HUES64 (cell line): ENCODE measurements at regions not wholly inside any gene's neighbourhood (a gene's known extent, or its start where the extent isn't known, plus 50 kb on each side); places are given as distances from the start of the nearest gene placed in this dataset.
A peak's percentile ranks its signal among the peaks of the same experiment; 100 is the strongest.

ENCODE experiments used
- H3K27ac ChIP-seq: 2 replicates; pipeline ENCODE4 v1.7.0; 2013; ENCODE audit warnings: low read depth, low read length, inconsistent platforms
- H3K27me3 ChIP-seq: 2 replicates; pipeline ENCODE4 v1.6.1; 2013; ENCODE audit warnings: mild to moderate bottlenecking, low read length; ENCODE audit not compliant: insufficient read depth
- H3K36me3 ChIP-seq: 2 replicates; pipeline ENCODE4 v1.6.1; 2013; ENCODE audit warnings: mild to moderate bottlenecking, low read length; ENCODE audit not compliant: insufficient read depth
- H3K4me1 ChIP-seq: 2 replicates; pipeline ENCODE4 v1.6.1; 2013; ENCODE audit warnings: mild to moderate bottlenecking, low read length, moderate library complexity; ENCODE audit not compliant: insufficient read depth
- H3K4me3 ChIP-seq: 2 replicates; pipeline ENCODE4 v1.5.1; 2013; ENCODE audit warnings: mild to moderate bottlenecking, low read length, moderate library complexity
- H3K9ac ChIP-seq: 2 replicates; pipeline ENCODE4 v1.6.1; 2013; ENCODE audit warnings: mild to moderate bottlenecking, low read depth, low read length
- H3K9me3 ChIP-seq: 2 replicates; pipeline ENCODE4 v1.6.1; 2013; ENCODE audit warnings: low read depth, low read length; ENCODE audit not compliant: insufficient read depth
- WGBS: fragments of 150-250, 120-280 bp; methylation state at CpG from one replicate; pipeline ENCODE4 v1.1.7; 2013; ENCODE audit warnings: missing lambda C conversion rate; 5-methylcytosine and 5-hydroxymethylcytosine counted together

DNA sequence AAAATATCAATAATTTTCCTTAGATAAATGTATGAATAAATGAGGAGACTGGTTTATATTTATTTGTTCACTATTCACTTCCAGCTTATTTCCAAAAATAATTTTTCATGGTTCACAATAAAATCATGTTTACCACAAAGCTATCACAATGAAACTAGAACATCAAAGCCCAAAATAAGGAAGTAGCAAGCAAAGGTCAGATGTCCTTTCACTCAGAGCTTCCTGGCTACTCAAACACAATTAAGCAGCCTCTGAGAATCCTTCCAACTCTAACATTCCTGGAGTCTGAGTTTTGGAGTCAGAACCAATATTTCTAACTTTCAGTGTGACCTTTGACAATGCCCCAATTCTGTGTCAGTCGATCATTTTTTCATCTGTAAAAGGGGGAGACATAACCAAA is 527.0 kb downstream of the SOX6 start:
- Histone ChIP-seq H3K9ac (no peak overlapping the region), H3K27me3 (no peaks in the 10 kb centered on the region)
- WGBS = 95% methylated on average over 1 of the region's 1 CpG

DNA sequence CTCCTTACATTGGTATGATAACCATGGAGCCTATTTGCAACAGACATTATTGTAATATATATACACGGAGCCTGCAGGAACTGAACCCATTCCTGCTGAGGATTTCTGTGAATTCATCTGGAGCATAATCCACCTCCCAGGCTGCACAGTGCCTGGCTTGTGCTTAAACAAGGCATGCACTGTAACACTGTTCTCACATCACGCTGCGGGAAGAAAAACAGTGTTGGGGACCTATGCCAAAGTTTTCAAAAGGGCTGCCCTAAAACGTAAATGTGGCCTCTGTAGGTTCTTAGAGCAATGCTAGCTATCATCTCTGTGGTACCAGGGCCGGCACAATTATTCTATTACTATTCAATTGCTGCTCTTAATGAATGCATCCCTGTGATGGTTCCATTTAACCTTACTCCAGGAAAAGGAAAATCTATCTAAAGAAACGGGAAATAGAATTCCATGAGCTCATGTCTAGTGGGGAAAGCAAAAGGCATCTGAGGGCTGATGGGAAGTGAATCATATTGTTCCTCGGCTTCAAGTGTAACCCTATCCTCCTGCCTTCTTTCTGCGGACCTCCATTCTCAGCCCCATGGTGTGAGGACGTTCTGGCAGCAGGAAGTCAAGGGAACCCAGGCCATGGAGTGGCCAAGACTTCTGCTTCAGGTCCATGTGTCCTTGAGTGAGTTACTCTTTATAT is 525.5 kb downstream of the SOX6 start:
- Histone ChIP-seq H3K4me3 (no peak overlapping the region), H3K27me3 (no peaks in the 10 kb centered on the region), H3K27ac (no peak overlapping the region), H3K4me1 (peaks cover 4% of the 10 kb centered on the region; the same call in 1 of the 2 replicates), H3K9me3 (no peaks in the 10 kb centered on the region), H3K36me3 (no peaks in the 10 kb centered on the region), H3K9ac (no peak overlapping the region)
- 93% methylated on average over 9 of the region's 9 CpGs for WGBS

More for the DNA sequence above, 527.0 kb downstream of the SOX6 start:
- H3K4me1 ChIP-seq = peaks cover 4% of the 10 kb centered on the region; the same call in 1 of the 2 replicates
- no peaks in the 10 kb centered on the region for H3K9me3 ChIP-seq
- no peak overlapping the region for H3K27ac ChIP-seq
- no peak overlapping the region for H3K4me3 ChIP-seq
- H3K36me3 ChIP-seq = no peaks in the 10 kb centered on the region

DNA sequence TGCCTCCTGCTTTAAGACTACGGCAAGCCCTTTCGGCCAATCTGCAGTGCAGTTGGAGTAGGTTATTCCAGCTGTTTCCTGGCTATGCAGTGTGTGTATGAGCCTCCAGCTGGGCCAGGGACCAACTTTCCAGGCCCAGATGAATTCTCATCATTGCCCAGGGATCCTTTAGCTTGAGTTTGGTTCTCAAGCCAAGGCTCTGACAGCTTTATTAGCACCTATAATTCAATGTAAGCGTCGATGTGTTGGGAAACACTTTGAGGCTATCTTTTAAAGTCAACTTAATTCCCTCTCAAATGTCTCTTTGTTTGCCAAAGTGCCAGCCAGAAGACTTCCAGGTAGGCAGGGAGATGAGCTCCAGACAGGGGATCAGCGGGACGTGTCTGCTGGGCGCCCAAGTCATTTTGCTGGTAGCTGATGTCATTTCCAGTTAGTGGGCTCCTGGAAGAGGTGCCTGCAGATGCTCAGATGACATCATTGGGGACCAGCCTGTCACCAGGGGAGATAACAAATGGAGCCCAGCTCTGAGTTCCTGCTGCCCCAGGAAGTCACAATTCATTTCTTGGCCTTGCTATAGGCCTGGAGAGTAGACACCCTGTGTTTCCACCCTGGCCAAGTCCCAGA is 520.4 kb downstream of the SOX6 start:
- H3K9me3 ChIP-seq = no peaks in the 10 kb centered on the region
- no peak overlapping the region for H3K27ac ChIP-seq
- no peaks in the 10 kb centered on the region for H3K36me3 ChIP-seq
- no peaks in the 10 kb centered on the region for H3K27me3 ChIP-seq
- H3K4me1 ChIP-seq = no peaks in the 10 kb centered on the region
- 93% methylated on average over 7 of the region's 7 CpGs for WGBS
- no peak overlapping the region for H3K4me3 ChIP-seq
- H3K9ac ChIP-seq = no peak overlapping the region

DNA sequence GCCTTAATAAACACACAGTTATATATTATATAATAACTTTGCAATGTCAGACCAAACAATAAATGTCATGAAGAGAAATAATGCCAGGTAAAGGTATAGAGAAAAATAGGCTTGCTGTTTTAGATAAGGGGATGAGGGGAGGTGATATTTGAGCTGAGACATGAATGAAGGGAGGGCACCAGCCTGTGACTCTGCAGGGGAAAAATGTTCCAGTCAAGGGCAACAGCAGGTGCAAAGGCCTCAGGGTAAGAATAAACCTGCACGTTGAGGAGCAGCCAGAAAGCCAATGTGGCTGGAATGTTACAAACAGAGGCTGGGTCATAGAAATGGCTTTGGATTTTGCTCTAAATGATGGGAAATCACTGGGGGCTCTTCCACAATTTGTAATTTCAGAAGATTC is 519.6 kb downstream of the SOX6 start:
- Histone ChIP-seq H3K4me1 (no peaks in the 10 kb centered on the region), H3K9ac (no peak overlapping the region), H3K27ac (no peak overlapping the region), H3K9me3 (no peaks in the 10 kb centered on the region), H3K27me3 (no peaks in the 10 kb centered on the region), H3K4me3 (no peak overlapping the region), H3K36me3 (no peaks in the 10 kb centered on the region)
- 85% methylated on average over 1 of the region's 1 CpG for WGBS

DNA sequence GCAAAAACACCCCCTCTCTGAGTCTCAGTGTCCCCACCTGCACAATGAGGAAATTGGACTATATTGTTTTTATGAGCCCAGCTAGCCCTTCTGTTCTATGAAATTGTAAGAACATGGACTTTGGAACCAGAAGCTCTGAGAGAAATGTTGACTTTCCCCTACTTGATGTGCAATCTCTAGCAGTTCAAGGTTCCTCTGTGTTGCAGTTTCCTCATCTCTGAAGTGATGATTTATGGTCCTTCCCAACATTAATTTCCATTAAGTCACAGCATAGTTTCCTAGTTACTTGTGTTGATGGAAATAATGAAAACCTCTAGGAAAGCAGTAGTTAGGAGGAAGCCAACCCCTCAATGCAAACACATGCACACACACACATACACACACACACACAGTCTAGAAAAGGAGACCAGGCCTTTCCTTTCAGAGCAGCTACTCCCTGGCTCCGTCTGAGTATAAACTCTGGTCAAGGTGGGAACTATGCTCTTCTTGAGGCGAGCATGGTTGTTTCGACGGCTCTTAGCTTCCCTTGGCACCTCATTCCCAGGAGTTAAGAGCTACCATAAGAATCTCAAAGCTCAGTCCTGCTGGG is 518.4 kb downstream of the SOX6 start:
- H3K27ac ChIP-seq = no peak overlapping the region
- no peak overlapping the region for H3K9ac ChIP-seq
- no peaks in the 10 kb centered on the region for H3K27me3 ChIP-seq
- 94% methylated on average over 4 of the region's 4 CpGs for WGBS
- no peaks in the 10 kb centered on the region for H3K9me3 ChIP-seq
- peaks cover 5% of the 10 kb centered on the region for H3K4me1 ChIP-seq
- H3K36me3 ChIP-seq = no peaks in the 10 kb centered on the region
- no peak overlapping the region for H3K4me3 ChIP-seq

DNA sequence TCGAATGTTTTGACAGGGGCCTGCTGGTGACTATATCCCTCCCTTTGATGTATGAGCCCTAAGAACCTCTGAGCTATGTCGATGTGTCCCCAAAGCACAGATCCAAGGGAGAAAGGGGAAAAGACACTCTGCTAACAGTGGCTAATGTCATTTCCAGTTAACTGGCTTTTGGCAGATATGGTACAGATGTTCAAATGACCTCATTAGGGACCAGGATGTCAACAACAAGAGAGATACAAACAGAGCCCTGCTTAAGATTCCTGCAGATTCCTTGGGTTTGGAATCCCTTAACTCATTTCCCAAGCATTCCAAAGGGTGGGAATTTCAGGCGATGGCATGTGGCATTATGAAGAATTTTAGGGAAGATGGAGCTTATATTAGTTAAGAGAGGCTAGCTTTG is 517.3 kb downstream of the SOX6 start:
- Histone ChIP-seq H3K4me1 (peaks cover 13% of the 10 kb centered on the region), H3K36me3 (no peaks in the 10 kb centered on the region), H3K27ac (no peak overlapping the region), H3K9ac (no peak overlapping the region), H3K4me3 (no peak overlapping the region), H3K9me3 (no peaks in the 10 kb centered on the region), H3K27me3 (no peaks in the 10 kb centered on the region)
- WGBS = 95% methylated on average over 3 of the region's 3 CpGs

DNA sequence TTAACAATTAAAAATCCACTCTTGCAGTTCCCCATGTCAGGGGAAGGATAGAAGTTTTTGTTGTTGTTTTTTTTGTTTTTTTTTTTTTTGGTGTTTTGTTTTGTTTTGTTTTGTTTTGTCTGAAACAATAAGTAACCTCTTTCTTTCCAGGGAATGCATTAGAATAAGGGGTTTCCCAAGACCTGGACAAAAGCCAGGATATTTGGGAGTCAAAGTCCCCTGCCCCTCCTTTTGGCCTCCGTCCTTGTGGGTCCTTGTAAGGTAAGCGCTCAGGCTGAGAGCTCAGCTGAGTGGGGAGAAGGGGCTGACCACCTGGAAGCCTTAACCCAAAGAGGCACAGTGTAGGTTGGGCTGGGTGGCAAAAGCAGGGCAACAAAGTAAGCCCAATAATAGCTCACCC is 515.4 kb downstream of the SOX6 start:
- Histone ChIP-seq H3K9me3 (no peaks in the 10 kb centered on the region), H3K27ac (no peak overlapping the region), H3K4me1 (peaks cover 31% of the 10 kb centered on the region), H3K9ac (no peak overlapping the region), H3K27me3 (no peaks in the 10 kb centered on the region), H3K4me3 (no peak overlapping the region), H3K36me3 (no peaks in the 10 kb centered on the region)
- 80% methylated on average over 2 of the region's 2 CpGs for WGBS

DNA sequence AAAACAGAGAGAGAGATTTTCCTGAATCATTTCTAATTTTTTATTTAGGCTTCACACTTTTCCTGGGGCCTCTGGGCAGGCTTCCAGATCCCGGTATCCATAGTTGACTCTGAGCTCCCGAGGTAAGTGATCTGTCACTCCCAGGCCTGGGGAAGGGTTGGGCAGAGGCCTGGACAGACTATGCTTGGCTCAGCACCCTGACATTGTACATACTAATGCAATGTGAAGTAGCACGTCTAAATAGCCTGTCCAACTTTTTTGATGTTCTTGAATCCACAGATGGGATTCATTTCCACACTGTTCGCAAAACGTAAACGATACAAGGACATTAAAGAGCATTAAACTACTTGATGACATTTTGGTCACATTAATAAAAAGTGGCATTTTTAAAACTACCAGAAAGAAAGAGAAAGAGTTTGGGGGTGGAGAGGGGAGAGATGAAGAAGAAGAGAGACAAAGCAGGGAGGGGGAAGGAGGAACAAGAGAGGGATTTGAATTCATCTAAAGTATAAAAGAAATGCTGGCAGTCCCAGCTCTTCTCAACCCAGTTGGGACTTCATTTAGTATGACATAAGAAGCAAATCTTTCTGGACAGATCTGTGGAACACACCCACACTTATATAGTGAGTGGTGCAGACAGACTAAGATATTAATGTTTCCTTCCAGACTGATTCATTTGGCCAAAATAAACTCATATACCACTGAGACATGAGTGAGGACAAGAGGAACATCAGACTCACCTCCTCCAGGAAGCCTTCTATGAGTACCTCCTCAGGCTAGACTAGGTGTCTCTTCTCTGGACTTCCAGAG is 514.2 kb downstream of the SOX6 start:
- H3K27ac ChIP-seq = no peak overlapping the region
- WGBS = 91% methylated on average over 6 of the region's 6 CpGs
- peaks cover 31% of the 10 kb centered on the region for H3K4me1 ChIP-seq
- no peaks in the 10 kb centered on the region for H3K9me3 ChIP-seq
- H3K4me3 ChIP-seq = no peak overlapping the region
- no peaks in the 10 kb centered on the region for H3K27me3 ChIP-seq
- no peaks in the 10 kb centered on the region for H3K36me3 ChIP-seq
- no peak overlapping the region for H3K9ac ChIP-seq

DNA sequence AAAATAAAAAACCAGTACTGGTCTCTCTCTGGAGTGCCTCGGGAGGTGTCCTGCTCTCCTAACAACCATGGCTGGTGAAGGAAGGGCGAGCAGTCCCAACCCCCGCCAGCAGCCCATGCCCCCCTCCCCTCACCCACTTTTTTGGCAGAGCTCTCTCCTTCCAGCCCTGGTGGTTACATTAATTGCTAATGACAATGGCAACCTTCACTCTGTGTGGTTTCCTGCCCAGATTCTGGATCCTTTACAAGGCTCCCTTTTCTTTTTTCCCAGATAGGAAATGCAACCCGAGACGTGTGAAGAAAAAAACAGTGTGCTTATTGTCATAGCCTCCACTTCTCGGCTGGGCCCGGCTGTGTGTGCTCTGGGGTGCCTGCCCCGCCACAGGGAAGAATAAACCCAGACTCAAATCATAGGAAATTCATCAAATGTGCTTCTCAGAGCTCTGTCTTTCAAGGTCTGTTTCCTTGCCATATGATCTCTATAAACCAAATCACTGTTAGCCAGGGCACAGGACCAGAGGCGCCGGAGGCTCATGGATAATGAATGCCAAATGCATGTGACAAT is 513.0 kb downstream of the SOX6 start:
- Histone ChIP-seq H3K4me1 (peaks cover 31% of the 10 kb centered on the region), H3K27me3 (no peaks in the 10 kb centered on the region), H3K4me3 (no peak overlapping the region), H3K9me3 (no peaks in the 10 kb centered on the region), H3K9ac (no peak overlapping the region), H3K27ac (no peak overlapping the region; the same call in 1 of the 2 replicates), H3K36me3 (no peaks in the 10 kb centered on the region)
- 41% methylated on average over 10 of the region's 10 CpGs for WGBS

DNA sequence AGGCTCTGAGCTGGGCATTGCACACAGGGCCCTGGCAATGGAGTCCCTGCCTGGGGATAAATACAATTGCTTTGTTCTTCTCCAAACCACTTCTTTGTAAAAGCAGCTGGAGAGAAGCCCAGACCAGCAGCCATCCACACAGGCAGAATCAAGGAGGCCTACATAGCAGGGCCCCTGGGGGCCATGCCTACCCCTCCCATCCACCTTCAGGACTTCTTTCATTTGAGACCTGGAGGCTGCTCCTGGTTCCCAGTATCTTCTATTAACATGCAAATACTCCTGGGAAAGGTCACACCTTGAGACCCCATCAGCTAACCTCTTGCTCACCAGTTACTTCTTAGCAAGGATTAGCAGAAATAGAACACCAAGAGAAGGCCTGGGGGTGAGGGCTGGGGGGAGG is 511.1 kb downstream of the SOX6 start:
- peaks cover 31% of the 10 kb centered on the region for H3K4me1 ChIP-seq
- H3K4me3 ChIP-seq = no peak overlapping the region
- H3K9me3 ChIP-seq = no peaks in the 10 kb centered on the region
- H3K36me3 ChIP-seq = no peaks in the 10 kb centered on the region
- no peak overlapping the region for H3K9ac ChIP-seq
- no peaks in the 10 kb centered on the region for H3K27me3 ChIP-seq
- peak overlapping the region; percentile 52 for H3K27ac ChIP-seq
